ENCODE measurements at regions not wholly inside any gene's neighbourhood (a gene's known extent, or its start where the extent isn't known, plus 50 kb on each side); places are given as distances from the start of the nearest gene placed in this dataset.

GRCh38 chr13:73266640-73267180 is 207.9 kb downstream of the KLF5 start:
- TF ChIP-seq ZNF274 (IDR thresholded peaks at IDR 0.05; ENCODE audit: low read depth, low read length), result no peak
- no peak for TF ChIP-seq SUZ12 (IDR thresholded peaks at IDR 0.05; ENCODE audit: extremely low read depth, insufficient read depth, insufficient read length)
